Muscle layer of duodenum (tissue), 2 donors: ENCODE measurements at regions not wholly inside any gene's neighbourhood (a gene's known extent, or its start where the extent isn't known, plus 50 kb on each side); places are given as distances from the start of the nearest gene placed in this dataset.

Experiments
- H3K27ac ChIP-seq: one replicate; pipeline ENCODE4 v1.7.0; 2013; ENCODE audit warnings: mild to moderate bottlenecking, low read length
- H3K27me3 ChIP-seq: one replicate; pipeline ENCODE4 v1.7.0; 2013; ENCODE audit warnings: low read depth, mild to moderate bottlenecking, control low read depth, low read length
- H3K36me3 ChIP-seq, 2 donors: one replicate each; pipeline ENCODE4 v1.7.0; 2013; ENCODE audit warnings: low read length in 2 of 2, control low read depth in 1 of 2, mild to moderate bottlenecking in 1 of 2; ENCODE audit not compliant: insufficient read depth in 2 of 2, control insufficient read depth in 1 of 2
- H3K4me1 ChIP-seq, 2 donors: one replicate each; pipeline ENCODE4 v1.7.0; 2013; ENCODE audit warnings: low read length in 2 of 2, mild to moderate bottlenecking in 2 of 2, control low read depth in 1 of 2, moderate library complexity in 1 of 2; ENCODE audit not compliant: insufficient read depth in 2 of 2, control insufficient read depth in 1 of 2
- H3K4me3 ChIP-seq, 2 donors: one replicate each; pipeline ENCODE4 v1.7.0; 2013; ENCODE audit warnings: low read length in 2 of 2, low read depth in 1 of 2, mild to moderate bottlenecking in 1 of 2
- H3K9me3 ChIP-seq, 2 donors: one replicate each; pipeline ENCODE4 v1.7.0; 2013; ENCODE audit warnings: low read length in 2 of 2, control low read depth in 1 of 2, mild to moderate bottlenecking in 1 of 2; ENCODE audit not compliant: control insufficient read depth in 1 of 2
- donor health status: healthy.

- H3K27me3 ChIP-seq = no peaks in the 10 kb centered on the region
These were observed 358.8 kb upstream of the ADAMTS16 start for GRCh38 chr5:4781299-4781698.

GRCh38 chr5:4785971-4786370, 354.2 kb upstream of the ADAMTS16 start:
- H3K27ac ChIP-seq = no peak overlapping the region

More at GRCh38 chr5:4781299-4781698, 358.8 kb upstream of the ADAMTS16 start:
- peaks cover 0 to 11% of the 10 kb centered on the region in 2 donors for H3K9me3 ChIP-seq
- H3K4me1 ChIP-seq = no peaks in the 10 kb centered on the region
- H3K27ac ChIP-seq = no peak overlapping the region
- no peaks in the 10 kb centered on the region for H3K36me3 ChIP-seq
- no peak overlapping the region for H3K4me3 ChIP-seq

GRCh38 chr5:4797445-4797844, 342.7 kb upstream of the ADAMTS16 start:
- no peaks in the 10 kb centered on the region for H3K36me3 ChIP-seq
- no peak overlapping the region for H3K27ac ChIP-seq
- no peak overlapping the region for H3K4me3 ChIP-seq
- no peaks in the 10 kb centered on the region for H3K4me1 ChIP-seq
- H3K27me3 ChIP-seq = no peaks in the 10 kb centered on the region
- no peaks in the 10 kb centered on the region for H3K9me3 ChIP-seq

More at GRCh38 chr5:4785971-4786370, 354.2 kb upstream of the ADAMTS16 start:
- Histone ChIP-seq H3K4me1 (no peaks in the 10 kb centered on the region), H3K36me3 (no peaks in the 10 kb centered on the region), H3K4me3 (no peak overlapping the region), H3K9me3 (peaks cover 5 to 11% of the 10 kb centered on the region in 2 donors), H3K27me3 (no peaks in the 10 kb centered on the region)

GRCh38 chr5:4802044-4802443, 338.1 kb upstream of the ADAMTS16 start:
- H3K9me3 ChIP-seq = no peaks in the 10 kb centered on the region
- no peak overlapping the region for H3K27ac ChIP-seq
- no peaks in the 10 kb centered on the region for H3K4me1 ChIP-seq
- no peak overlapping the region for H3K4me3 ChIP-seq
- no peaks in the 10 kb centered on the region for H3K27me3 ChIP-seq
- no peaks in the 10 kb centered on the region for H3K36me3 ChIP-seq

- no peaks in the 10 kb centered on the region for H3K4me1 ChIP-seq
- no peak overlapping the region for H3K4me3 ChIP-seq
- no peaks in the 10 kb centered on the region for H3K27me3 ChIP-seq
- no peaks in the 10 kb centered on the region for H3K36me3 ChIP-seq
- H3K9me3 ChIP-seq = no peaks in the 10 kb centered on the region
- H3K27ac ChIP-seq = no peak overlapping the region
These were observed 335.3 kb upstream of the ADAMTS16 start for GRCh38 chr5:4804691-4805360.

- no peaks in the 10 kb centered on the region for H3K36me3 ChIP-seq
- H3K27ac ChIP-seq = no peak overlapping the region
- no peaks in the 10 kb centered on the region for H3K9me3 ChIP-seq
- no peak overlapping the region for H3K4me3 ChIP-seq
- H3K27me3 ChIP-seq = no peaks in the 10 kb centered on the region
- H3K4me1 ChIP-seq = no peaks in the 10 kb centered on the region
These were observed 325.1 kb upstream of the ADAMTS16 start for GRCh38 chr5:4815002-4815401.

GRCh38 chr5:4817767-4818166, 322.4 kb upstream of the ADAMTS16 start:
- Histone ChIP-seq H3K4me1 (no peaks in the 10 kb centered on the region), H3K4me3 (no peak overlapping the region), H3K36me3 (no peaks in the 10 kb centered on the region), H3K27ac (no peak overlapping the region), H3K9me3 (no peaks in the 10 kb centered on the region), H3K27me3 (no peaks in the 10 kb centered on the region)

GRCh38 chr5:4831325-4831724, 308.8 kb upstream of the ADAMTS16 start:
- no peaks in the 10 kb centered on the region for H3K36me3 ChIP-seq
- no peak overlapping the region for H3K27ac ChIP-seq
- no peaks in the 10 kb centered on the region for H3K4me1 ChIP-seq
- H3K9me3 ChIP-seq = no peaks in the 10 kb centered on the region
- no peak overlapping the region for H3K4me3 ChIP-seq
- H3K27me3 ChIP-seq = no peaks in the 10 kb centered on the region

GRCh38 chr5:4832471-4832870, 307.7 kb upstream of the ADAMTS16 start:
- Histone ChIP-seq H3K4me1 (no peaks in the 10 kb centered on the region), H3K4me3 (no peak overlapping the region), H3K9me3 (no peaks in the 10 kb centered on the region), H3K27me3 (no peaks in the 10 kb centered on the region), H3K36me3 (no peaks in the 10 kb centered on the region), H3K27ac (no peak overlapping the region)

- Histone ChIP-seq H3K9me3 (no peaks in the 10 kb centered on the region), H3K4me3 (no peak overlapping the region), H3K4me1 (no peaks in the 10 kb centered on the region), H3K27ac (no peak overlapping the region), H3K27me3 (no peaks in the 10 kb centered on the region), H3K36me3 (no peaks in the 10 kb centered on the region)
These were observed 306.9 kb upstream of the ADAMTS16 start for GRCh38 chr5:4833104-4833738.

GRCh38 chr5:4837489-4838058, 302.6 kb upstream of the ADAMTS16 start:
- Histone ChIP-seq H3K27ac (no peak overlapping the region), H3K36me3 (no peaks in the 10 kb centered on the region), H3K4me1 (no peaks in the 10 kb centered on the region), H3K9me3 (no peaks in the 10 kb centered on the region), H3K27me3 (no peaks in the 10 kb centered on the region), H3K4me3 (no peak overlapping the region)
